Loucy (cell line): ENCODE measurements at regions not wholly inside any gene's neighbourhood (a gene's known extent, or its start where the extent isn't known, plus 50 kb on each side); places are given as distances from the start of the nearest gene placed in this dataset.
"Not testable (repeated sequence)": the region's sequence is repeated elsewhere in the genome, so short reads cannot be mapped to it uniquely, and the experiment has no call there.

Source experiments
- H2AFZ ChIP-seq: fragments of 200-600 bp; sonication (generic); 2 replicates; pipeline ENCODE4 v1.6.0; 2016; ENCODE audit warnings: antibody characterized with exemption, mild to moderate bottlenecking, low read length, moderate library complexity
- H3F3A ChIP-seq: fragments of 200-600 bp; 2 replicates; pipeline ENCODE4 v1.6.0; 2016; ENCODE audit warnings: antibody characterized with exemption, low read depth, mild to moderate bottlenecking
- H3K27me3 ChIP-seq: fragments of 200-600 bp; sonication (generic); 2 replicates; pipeline ENCODE4 v1.6.1; 2014; ENCODE audit warnings: low read length, mild to moderate bottlenecking; ENCODE audit not compliant: insufficient read depth, poor library complexity, severe bottlenecking
- H3K36me3 ChIP-seq: fragments of 200-600 bp; sonication (generic); 2 replicates; pipeline ENCODE4 v1.6.1; 2016; ENCODE audit warnings: low read length; ENCODE audit not compliant: insufficient read depth
- H3K4me1 ChIP-seq: fragments of 200-600 bp; sonication (generic); 2 replicates; pipeline ENCODE4 v1.5.1; 2014; ENCODE audit warnings: low read length, mild to moderate bottlenecking; ENCODE audit not compliant: insufficient read depth, poor library complexity, severe bottlenecking
- H3K4me2 ChIP-seq: fragments of 200-600 bp; sonication (generic); 2 replicates; pipeline ENCODE4 v1.6.0; 2014; ENCODE audit warnings: antibody characterized with exemption, low read length, low read depth, mild to moderate bottlenecking; ENCODE audit not compliant: poor library complexity, severe bottlenecking
- H3K4me3 ChIP-seq: fragments of 200-600 bp; sonication (generic); 2 replicates; pipeline ENCODE4 v1.5.1; 2014; ENCODE audit warnings: low read length, mild to moderate bottlenecking, mixed read lengths; ENCODE audit not compliant: poor library complexity, severe bottlenecking
- H3K79me2 ChIP-seq: fragments of 200-600 bp; sonication (generic); 2 replicates; pipeline ENCODE4 v1.6.1; 2014; ENCODE audit warnings: low read length; ENCODE audit not compliant: insufficient read depth
- H3K9ac ChIP-seq: fragments of 200-600 bp; sonication (generic); 2 replicates; pipeline ENCODE4 v1.6.0; 2014; ENCODE audit warnings: mild to moderate bottlenecking, low read depth, low read length, moderate library complexity; ENCODE audit not compliant: poor library complexity, severe bottlenecking
- H3K9me2 ChIP-seq: fragments of 200-600 bp; sonication (generic); replicated peaks from 2 replicates; pipeline ENCODE4 v1.6.1; 2016; ENCODE audit warnings: low read depth, low read length, mixed read lengths
- H3K9me3 ChIP-seq: fragments of 200-600 bp; sonication (generic); 2 replicates; pipeline ENCODE4 v1.6.1; 2014; ENCODE audit warnings: mild to moderate bottlenecking, antibody characterized with exemption, low read length, low read depth; ENCODE audit not compliant: insufficient read depth
- H4K20me1 ChIP-seq: fragments of 200-600 bp; sonication (generic); 2 replicates; pipeline ENCODE4 v1.6.0; 2014; ENCODE audit warnings: antibody characterized with exemption, low read length, mild to moderate bottlenecking; ENCODE audit not compliant: insufficient read depth, poor library complexity, severe bottlenecking
- CTCF ChIP-seq: fragments of 200-600 bp; sonication (generic); conservative IDR thresholded peaks from 2 replicates; pipeline ENCODE4 v1.5.1; 2014; ENCODE audit warnings: mild to moderate bottlenecking, antibody characterized with exemption, low read length
- EZH2phosphoT487 ChIP-seq: fragments of 200-600 bp; IDR thresholded peaks from 2 replicates; pipeline ENCODE4 v1.6.1; 2018; ENCODE audit warnings: antibody characterized with exemption, mild to moderate bottlenecking, moderate library complexity, borderline replicate concordance

GRCh38 chr20:6277661-6278240 lies 154.9 kb upstream of the FERMT1 start:
- Histone ChIP-seq H3K27me3 (no peaks in the 10 kb centered on the region), H3K4me1 (no peaks in the 10 kb centered on the region), H2AFZ (no peak overlapping the region), H3K36me3 (no peaks in the 10 kb centered on the region), H3K4me3 (no peak overlapping the region), H4K20me1 (no peaks in the 10 kb centered on the region), H3K9me2 (no peaks in the 10 kb centered on the region), H3F3A (no peaks in the 10 kb centered on the region), H3K9me3 (peaks cover 4% of the 10 kb centered on the region; the same call in 1 of the 2 replicates), H3K79me2 (no peaks in the 10 kb centered on the region), H3K9ac (no peak overlapping the region), H3K4me2 (no peak overlapping the region)
- TF ChIP-seq EZH2phosphoT487 (no peak), CTCF (no peak)

- H3K9me3 ChIP-seq, H3K4me3 ChIP-seq, H3K9ac ChIP-seq, H4K20me1 ChIP-seq, H3K36me3 ChIP-seq, H3K27me3 ChIP-seq, H3K9me2 ChIP-seq, H3K4me2 ChIP-seq, H3K4me1 ChIP-seq, H3K79me2 ChIP-seq, H2AFZ ChIP-seq, H3F3A ChIP-seq: not testable (repeated sequence)
Measured at GRCh38 chr20:6270404-6270803, 147.6 kb upstream of the FERMT1 start.

GRCh38 chr20:6269168-6269873 lies 146.5 kb upstream of the FERMT1 start:
- no peak overlapping the region for H3K4me2 ChIP-seq
- H3K9me2 ChIP-seq: no peaks in the 10 kb centered on the region
- no peak overlapping the region for H3K4me3 ChIP-seq

More at GRCh38 chr20:6269168-6269873, 146.5 kb upstream of the FERMT1 start:
- H4K20me1 ChIP-seq: no peaks in the 10 kb centered on the region
- H2AFZ ChIP-seq: no peak overlapping the region
- H3K36me3 ChIP-seq: no peaks in the 10 kb centered on the region
- H3K4me1 ChIP-seq: peaks cover 2% of the 10 kb centered on the region
- no peaks in the 10 kb centered on the region for H3F3A ChIP-seq
- H3K9ac ChIP-seq: no peak overlapping the region
- no peaks in the 10 kb centered on the region for H3K79me2 ChIP-seq
- no peaks in the 10 kb centered on the region for H3K9me3 ChIP-seq
- TF ChIP-seq CTCF (no peak), EZH2phosphoT487 (no peak)
- no peaks in the 10 kb centered on the region for H3K27me3 ChIP-seq
